Activated CD4-positive, alpha-beta T cell treated with anti-CD3 and anti-CD28 coated beads, Interleukin-2, amount 10 ng/mL, durations not matched to agents 24 days and 14 days (primary cell): ENCODE measurements at regions not wholly inside any gene's neighbourhood (a gene's known extent, or its start where the extent isn't known, plus 50 kb on each side); places are given as distances from the start of the nearest gene placed in this dataset.
A peak's percentile ranks its signal among the peaks of the same experiment; 100 is the strongest.
"Not testable (repeated sequence)": the region's sequence is repeated elsewhere in the genome, so short reads cannot be mapped to it uniquely, and the experiment has no call there.

Experiments used
- DNase-seq: peaks from one replicate; pipeline ENCODE4 v3.0.0; 2022
- H3K27ac Mint-ChIP-seq: one replicate; pipeline ENCODE4 v1.8.0; 2022; ENCODE audit warnings: mild to moderate bottlenecking, mixed read lengths
- H3K27me3 Mint-ChIP-seq: one replicate; pipeline ENCODE4 v1.8.0; 2022; ENCODE audit warnings: mixed read lengths
- H3K36me3 Mint-ChIP-seq: one replicate; pipeline ENCODE4 v1.8.0; 2022; ENCODE audit warnings: low read depth, mild to moderate bottlenecking, mixed read lengths
- H3K4me1 Mint-ChIP-seq: one replicate; pipeline ENCODE4 v1.8.0; 2021; ENCODE audit warnings: mixed read lengths
- H3K4me3 Mint-ChIP-seq: one replicate; pipeline ENCODE4 v1.8.0; 2022; ENCODE audit warnings: mild to moderate bottlenecking, moderate library complexity, mixed read lengths
- H3K9me3 Mint-ChIP-seq: one replicate; pipeline ENCODE4 v1.8.0; 2021; ENCODE audit warnings: mixed read lengths
- intact Hi-C: fragments of 100-400 bp; cut with micrococcal nuclease; formaldehyde crosslinking; loops from one replicate; pipeline ENCODE4 v1.15.1; 2023

DNA sequence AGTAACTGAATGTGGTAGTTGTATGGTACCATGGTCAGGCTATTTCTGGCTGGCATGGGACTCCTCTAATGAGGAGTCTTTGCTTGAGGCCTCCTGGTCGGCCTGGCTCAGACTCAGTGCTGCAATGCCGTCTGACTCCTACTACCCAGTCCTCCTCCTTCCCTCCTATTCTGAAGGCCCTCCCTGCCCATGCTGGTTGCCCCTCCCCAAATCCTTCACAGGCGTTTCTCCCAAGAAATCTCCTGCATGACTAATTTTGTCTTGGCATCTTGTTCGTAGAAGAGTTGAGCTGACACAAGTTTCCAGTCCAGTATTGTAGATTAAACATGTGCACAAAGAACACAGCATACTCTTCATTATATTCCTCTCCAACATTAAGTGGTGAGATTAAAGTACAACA is 115.5 kb downstream of the NFKBIZ start:
- H3K36me3 Mint-ChIP-seq, result peaks cover 2% of the 10 kb centered on the region
- H3K27ac Mint-ChIP-seq, result no peak overlapping the region
- intact Hi-C loops, result no loop called here
- H3K27me3 Mint-ChIP-seq, result peaks cover 13% of the 10 kb centered on the region
- no peak for DNase-seq
- H3K4me1 Mint-ChIP-seq, result peaks cover 15% of the 10 kb centered on the region
- peaks cover 14% of the 10 kb centered on the region for H3K9me3 Mint-ChIP-seq
- no peak overlapping the region for H3K4me3 Mint-ChIP-seq

DNA sequence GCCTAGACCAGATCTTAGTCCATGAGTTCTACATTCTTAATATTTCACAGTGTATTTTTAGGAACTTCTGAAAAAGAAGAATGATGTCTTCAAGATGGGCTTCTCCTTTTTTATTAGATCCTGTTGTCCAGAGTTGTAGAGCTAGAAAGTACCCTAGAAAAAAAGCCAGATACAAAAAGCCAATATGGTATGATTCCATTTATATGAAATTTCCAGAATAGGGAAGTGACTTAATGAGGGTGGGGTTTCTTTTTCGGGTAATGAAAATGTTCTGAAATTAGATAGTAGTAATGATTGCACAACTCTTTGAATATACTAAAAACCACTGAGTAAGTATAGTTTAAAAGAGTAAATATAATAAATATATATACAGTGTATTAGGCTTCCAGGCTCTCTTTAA is 116.9 kb downstream of the NFKBIZ start:
- intact Hi-C loops, result no loop called here
- H3K4me1 Mint-ChIP-seq, result peaks cover 15% of the 10 kb centered on the region
- H3K9me3 Mint-ChIP-seq, result peaks cover 14% of the 10 kb centered on the region

DNA sequence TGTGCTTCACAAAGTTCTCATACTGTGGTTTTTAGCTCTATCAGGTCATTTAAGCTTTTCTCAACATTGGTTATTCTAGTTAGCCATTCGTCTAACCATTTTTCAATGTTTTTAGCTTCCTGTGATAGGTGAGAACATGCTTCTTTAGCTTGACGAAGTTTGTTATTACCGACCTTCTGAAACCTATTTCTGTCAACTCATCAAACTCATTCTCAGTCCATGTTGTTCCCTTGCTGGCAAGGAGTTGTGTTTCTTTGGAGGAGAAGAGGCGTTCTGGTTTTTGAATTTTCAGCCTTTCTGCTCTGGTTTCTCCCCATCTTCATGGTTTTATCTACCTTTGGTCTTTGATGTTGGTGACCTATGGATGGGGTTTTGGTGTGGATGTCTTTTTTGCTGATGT is 120.9 kb downstream of the NFKBIZ start:
- Mint-ChIP-seq H3K36me3 (no peaks in the 10 kb centered on the region), H3K9me3 (peaks cover 20% of the 10 kb centered on the region), H3K4me3 (no peak overlapping the region), H3K4me1 (peaks cover 3% of the 10 kb centered on the region), H3K27me3 (peaks cover 8% of the 10 kb centered on the region), H3K27ac (no peak overlapping the region)
- no peak for DNase-seq
- intact Hi-C loops, result no loop called here

More for the DNA sequence above, 116.9 kb downstream of the NFKBIZ start:
- Mint-ChIP-seq H3K27me3 (peaks cover 8% of the 10 kb centered on the region), H3K4me3 (no peak overlapping the region), H3K27ac (no peak overlapping the region), H3K36me3 (no peaks in the 10 kb centered on the region)
- no peak for DNase-seq

DNA sequence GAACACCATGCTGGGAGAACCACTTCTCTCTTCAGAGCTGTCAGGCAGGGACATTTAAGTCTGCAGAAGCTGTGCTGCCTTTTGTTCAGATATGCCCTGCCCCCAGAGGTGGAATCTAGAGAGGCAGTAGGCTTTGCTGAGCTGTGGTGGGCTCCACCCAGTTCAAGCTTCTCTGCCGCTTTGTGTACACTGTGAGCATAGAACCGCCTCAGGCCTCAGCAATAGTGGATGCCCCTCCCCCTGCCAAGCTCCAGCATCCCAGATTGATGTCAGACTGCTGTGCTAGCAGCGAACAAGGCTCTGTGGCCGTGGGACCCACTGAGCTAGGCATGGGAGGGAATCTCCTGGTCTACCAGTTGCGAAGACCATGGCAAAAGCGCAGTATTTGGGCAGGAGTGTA is 121.6 kb downstream of the NFKBIZ start:
- Mint-ChIP-seq H3K36me3 (no peaks in the 10 kb centered on the region), H3K27ac (no peak overlapping the region), H3K27me3 (peaks cover 9% of the 10 kb centered on the region), H3K9me3 (peaks cover 20% of the 10 kb centered on the region), H3K4me3 (no peak overlapping the region), H3K4me1 (peaks cover 3% of the 10 kb centered on the region)
- DNase-seq, result no peak
- intact Hi-C loops, result no loop called here

DNA sequence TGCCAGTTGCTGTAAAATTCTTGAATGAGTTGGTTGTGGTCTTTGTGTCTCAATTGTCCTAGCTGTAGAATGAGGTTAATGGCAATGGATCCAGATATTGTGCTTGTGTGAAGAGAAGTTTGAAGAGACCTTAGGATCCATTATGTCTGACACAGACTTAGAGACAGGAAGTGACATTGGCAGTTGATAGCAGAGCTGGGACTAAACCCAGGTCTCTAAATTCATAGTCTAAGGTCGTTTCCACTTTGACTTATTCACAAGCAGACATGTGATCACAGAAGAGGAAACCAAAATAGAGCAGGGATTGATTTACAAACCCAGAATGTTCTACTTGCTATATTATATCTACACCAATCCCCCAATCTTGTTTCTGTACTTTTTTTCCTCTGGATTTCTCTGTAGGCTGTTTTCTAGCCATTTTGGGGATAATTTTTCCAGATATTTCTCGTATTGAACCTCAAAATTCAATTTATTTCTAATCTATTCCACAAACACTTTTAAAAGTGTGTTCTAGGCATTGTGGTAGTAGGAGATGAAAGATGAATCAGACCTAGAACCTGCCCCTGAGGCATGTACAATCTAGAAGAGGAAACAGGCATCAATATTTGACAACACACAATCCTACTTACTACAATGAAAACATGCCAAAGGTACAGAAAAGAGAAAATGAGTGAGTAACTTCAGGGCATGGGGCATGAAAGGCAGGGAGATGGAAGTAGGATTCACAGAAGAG is 123.3 kb downstream of the NFKBIZ start:
- peaks cover 16% of the 10 kb centered on the region for H3K9me3 Mint-ChIP-seq
- H3K4me3 Mint-ChIP-seq, result no peak overlapping the region
- no peaks in the 10 kb centered on the region for H3K36me3 Mint-ChIP-seq
- H3K27me3 Mint-ChIP-seq, result peaks cover 9% of the 10 kb centered on the region
- H3K27ac Mint-ChIP-seq, result no peak overlapping the region
- H3K4me1 Mint-ChIP-seq, result peaks cover 3% of the 10 kb centered on the region
- intact Hi-C loops, result no loop called here
- DNase-seq, result no peak

DNA sequence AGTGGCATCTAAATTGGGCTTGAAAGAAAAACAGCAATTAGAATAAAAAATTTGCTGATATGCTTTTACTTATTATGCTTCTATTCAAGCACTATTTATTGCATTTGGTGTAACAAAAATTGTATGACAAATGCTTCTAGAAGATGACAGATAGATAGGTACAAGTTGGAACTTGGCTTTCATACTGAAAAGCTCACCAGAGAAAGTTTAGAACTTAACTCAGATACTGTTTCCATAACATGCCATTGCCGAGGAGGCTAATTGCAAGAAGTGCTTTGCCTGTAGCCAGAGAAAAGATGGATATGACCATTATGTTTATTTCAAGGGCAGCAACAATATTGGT is 123.8 kb downstream of the NFKBIZ start:
- no peak overlapping the region for H3K4me3 Mint-ChIP-seq
- DNase-seq, result no peak
- peaks cover 8% of the 10 kb centered on the region for H3K27me3 Mint-ChIP-seq
- intact Hi-C loops, result no loop called here
- no peak overlapping the region for H3K27ac Mint-ChIP-seq
- H3K9me3 Mint-ChIP-seq, result peaks cover 13% of the 10 kb centered on the region
- no peaks in the 10 kb centered on the region for H3K36me3 Mint-ChIP-seq
- peaks cover 3% of the 10 kb centered on the region for H3K4me1 Mint-ChIP-seq

DNA sequence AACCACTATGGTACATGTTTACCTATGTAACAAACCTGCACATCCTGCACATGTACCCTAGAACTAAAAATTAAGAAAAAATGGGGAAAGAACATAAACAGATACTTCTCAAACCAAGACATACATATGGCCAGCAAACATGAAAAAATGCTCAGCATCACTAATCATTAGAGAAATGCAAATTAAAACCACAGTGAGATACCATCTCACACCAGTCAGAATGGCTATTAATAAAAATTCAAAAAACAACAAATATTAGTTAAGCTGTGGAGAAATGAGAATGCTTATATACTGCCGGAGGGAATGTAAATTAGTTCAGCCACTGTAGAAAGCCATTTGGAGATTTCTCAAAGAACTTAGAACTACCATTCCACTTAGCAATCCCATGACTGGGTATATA is 126.1 kb downstream of the NFKBIZ start:
- H3K9me3 Mint-ChIP-seq, H3K4me3 Mint-ChIP-seq, H3K36me3 Mint-ChIP-seq, DNase-seq, intact Hi-C loops, H3K27ac Mint-ChIP-seq, H3K4me1 Mint-ChIP-seq: not testable (repeated sequence)
- peaks cover 21% of the 10 kb centered on the region for H3K27me3 Mint-ChIP-seq

DNA sequence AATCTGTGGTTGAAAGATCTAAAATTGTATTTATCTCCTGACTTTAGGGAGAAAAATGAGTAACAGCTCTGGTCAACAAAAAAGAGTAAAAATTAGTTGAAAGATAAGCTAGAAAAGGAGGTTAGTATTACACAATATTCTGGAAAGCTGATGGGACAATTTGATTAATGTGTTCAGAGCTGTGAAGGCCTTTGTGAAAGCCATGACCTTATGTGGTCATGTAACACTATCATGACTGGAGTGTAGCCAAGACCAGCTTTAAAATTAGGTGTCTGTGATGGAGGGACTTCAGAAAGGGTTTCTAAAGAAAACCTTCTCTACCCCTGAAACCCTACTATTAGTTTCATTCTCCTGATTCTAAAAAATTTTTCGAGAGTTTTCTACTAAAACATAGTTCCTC is 127.2 kb downstream of the NFKBIZ start:
- no peak for DNase-seq
- Mint-ChIP-seq H3K9me3 (peaks cover 6% of the 10 kb centered on the region), H3K27me3 (peaks cover 22% of the 10 kb centered on the region), H3K4me3 (no peak overlapping the region), H3K4me1 (peaks cover 5% of the 10 kb centered on the region), H3K36me3 (no peaks in the 10 kb centered on the region), H3K27ac (no peak overlapping the region)
- intact Hi-C loops, result no loop called here

DNA sequence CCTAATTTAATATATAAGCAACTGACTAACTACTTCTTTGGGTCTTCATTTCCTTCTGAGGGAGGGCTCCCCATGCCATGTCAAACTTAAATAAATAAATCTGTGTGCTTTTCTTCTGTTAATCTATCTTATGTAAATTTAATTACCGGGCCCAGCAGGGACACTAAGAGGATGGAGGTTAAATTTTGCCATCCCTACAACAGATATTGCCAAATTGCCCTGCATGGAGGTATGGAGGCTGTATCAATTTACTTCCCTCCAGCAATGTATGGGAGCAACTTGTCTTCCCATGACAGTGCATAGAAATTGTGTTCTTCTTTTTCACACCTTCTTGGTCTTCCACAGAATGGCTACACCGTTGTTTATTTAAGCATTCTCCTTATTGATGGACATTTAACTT is 129.0 kb downstream of the NFKBIZ start:
- Mint-ChIP-seq H3K36me3 (no peaks in the 10 kb centered on the region), H3K27me3 (peaks cover 33% of the 10 kb centered on the region), H3K27ac (no peak overlapping the region), H3K4me1 (peaks cover 2% of the 10 kb centered on the region), H3K9me3 (peaks cover 7% of the 10 kb centered on the region), H3K4me3 (no peak overlapping the region)
- intact Hi-C loops, result no loop called here
- no peak for DNase-seq

DNA sequence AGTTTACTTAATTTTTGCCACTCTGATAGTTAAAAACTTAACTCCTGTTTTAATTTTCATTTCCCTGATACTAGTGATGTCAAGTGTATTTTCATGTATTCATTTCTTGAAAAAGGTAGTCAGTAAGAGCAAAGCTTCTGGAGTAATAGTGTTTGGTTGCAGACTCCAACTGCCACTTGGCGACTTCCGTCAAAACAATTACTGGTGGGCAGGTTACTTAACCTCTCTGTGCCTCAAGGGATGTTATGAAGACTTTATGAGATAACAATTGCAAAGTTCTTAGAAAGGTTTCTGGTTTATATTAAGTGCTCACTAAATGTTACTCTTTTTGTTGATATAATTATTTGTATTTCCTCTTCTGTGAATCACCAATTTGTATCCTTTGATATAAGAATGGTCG is 129.7 kb downstream of the NFKBIZ start:
- DNase-seq, result no peak
- intact Hi-C loops, result no loop called here
- peaks cover 7% of the 10 kb centered on the region for H3K9me3 Mint-ChIP-seq

DNA sequence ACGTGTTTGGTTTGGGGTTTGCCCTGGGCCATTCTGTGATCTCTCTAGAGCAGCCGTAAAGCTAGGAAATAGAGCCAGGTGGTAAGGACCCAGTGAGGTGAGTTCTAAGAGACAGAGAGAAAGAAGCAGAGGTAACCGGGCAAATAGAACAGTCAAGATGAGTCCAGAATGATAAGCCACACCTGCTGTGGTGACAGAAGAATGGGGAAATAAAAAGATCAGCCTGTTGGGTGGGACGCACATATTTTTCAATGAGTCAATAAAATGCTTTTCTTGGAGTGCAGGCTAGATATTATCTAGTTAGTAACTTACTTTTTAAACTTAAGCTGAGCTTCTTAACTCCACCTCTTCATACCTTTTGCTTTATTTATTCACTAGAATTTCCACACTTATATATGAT is 135.0 kb downstream of the NFKBIZ start:
- no peaks in the 10 kb centered on the region for H3K36me3 Mint-ChIP-seq
- peaks cover 19% of the 10 kb centered on the region for H3K4me1 Mint-ChIP-seq
- DNase-seq, result no peak
- no peak overlapping the region for H3K4me3 Mint-ChIP-seq
- H3K9me3 Mint-ChIP-seq, result peaks cover 3% of the 10 kb centered on the region
- H3K27me3 Mint-ChIP-seq, result peaks cover 27% of the 10 kb centered on the region
- H3K27ac Mint-ChIP-seq, result no peak overlapping the region
- intact Hi-C loops, result loop anchor here (10.0 kb wide), 1 partner anchor 240 kb away; no protein-coding TSS in a partner anchor

More for the DNA sequence above, 129.7 kb downstream of the NFKBIZ start:
- Mint-ChIP-seq H3K27me3 (peaks cover 34% of the 10 kb centered on the region), H3K36me3 (no peaks in the 10 kb centered on the region), H3K4me3 (no peak overlapping the region), H3K27ac (no peak overlapping the region), H3K4me1 (peaks cover 2% of the 10 kb centered on the region)

DNA sequence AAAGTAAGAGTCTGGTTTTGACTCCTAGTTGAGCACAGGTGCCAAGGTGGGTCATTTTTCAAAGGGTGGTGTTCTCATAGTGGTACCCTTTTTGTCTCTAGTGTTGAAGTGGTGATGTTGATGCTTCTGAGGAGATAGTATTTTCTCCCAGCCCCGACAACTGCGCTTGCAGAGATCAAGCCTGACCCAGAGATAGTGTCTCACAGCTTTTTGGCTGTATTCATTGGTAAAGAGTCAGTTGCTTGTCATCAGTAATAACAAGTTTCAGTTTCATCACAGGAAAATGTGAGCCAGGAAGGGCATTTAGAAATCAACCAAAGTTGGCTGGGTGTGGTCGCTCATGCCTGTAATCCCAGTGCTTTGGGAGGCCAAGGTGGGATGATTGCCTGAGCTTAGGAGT is 139.3 kb downstream of the NFKBIZ start:
- Mint-ChIP-seq H3K36me3 (no peaks in the 10 kb centered on the region), H3K4me1 (peaks cover 39% of the 10 kb centered on the region), H3K9me3 (peaks cover 5% of the 10 kb centered on the region), H3K27me3 (peaks cover 21% of the 10 kb centered on the region), H3K4me3 (peak overlapping the region; percentile 31), H3K27ac (peak overlapping the region; percentile 73)
- DNase-seq, result peak; percentile 70
- intact Hi-C loops, result loop anchor here (1.0 to 10.0 kb wide), 7 partner anchors 9 to 236 kb away; no protein-coding TSS in a partner anchor

DNA sequence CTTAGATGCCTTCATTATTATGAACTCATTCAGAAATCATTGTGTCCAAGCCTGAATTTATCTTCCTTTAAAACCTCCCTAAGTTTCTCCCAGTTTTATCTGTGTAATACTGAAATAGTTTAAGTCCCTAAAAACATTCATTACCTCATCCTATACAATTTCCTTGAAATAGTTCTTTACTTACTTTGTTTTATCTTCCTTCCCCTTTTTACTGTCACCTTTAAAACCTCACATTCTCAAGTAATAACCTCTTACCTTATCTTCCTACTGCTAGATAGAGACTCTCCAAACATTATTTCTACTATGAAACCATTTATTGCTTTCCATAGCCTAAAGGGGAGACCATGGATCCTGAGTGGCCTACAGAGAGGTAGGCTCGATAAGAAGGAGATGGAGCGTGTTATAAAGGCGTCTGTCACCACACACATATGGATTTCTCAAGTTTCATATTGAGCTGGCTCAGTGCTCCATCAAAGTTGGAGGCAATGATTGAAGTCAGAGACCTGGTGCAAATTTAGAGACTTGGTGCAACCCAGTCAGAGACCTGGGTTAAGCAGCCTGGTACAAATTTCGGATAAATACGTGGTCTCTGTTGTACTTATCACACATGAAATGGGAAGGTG is 140.4 kb downstream of the NFKBIZ start:
- peaks cover 45% of the 10 kb centered on the region for H3K4me1 Mint-ChIP-seq
- no peak for DNase-seq
- peaks cover 14% of the 10 kb centered on the region for H3K27me3 Mint-ChIP-seq
- H3K4me3 Mint-ChIP-seq, result no peak overlapping the region
- no peaks in the 10 kb centered on the region for H3K36me3 Mint-ChIP-seq
- H3K27ac Mint-ChIP-seq, result peak overlapping the region; percentile 4
- intact Hi-C loops, result loop anchor here (5.0 to 10.0 kb wide), 2 partner anchors 177 to 235 kb away; no protein-coding TSS in a partner anchor
- peaks cover 11% of the 10 kb centered on the region for H3K9me3 Mint-ChIP-seq

DNA sequence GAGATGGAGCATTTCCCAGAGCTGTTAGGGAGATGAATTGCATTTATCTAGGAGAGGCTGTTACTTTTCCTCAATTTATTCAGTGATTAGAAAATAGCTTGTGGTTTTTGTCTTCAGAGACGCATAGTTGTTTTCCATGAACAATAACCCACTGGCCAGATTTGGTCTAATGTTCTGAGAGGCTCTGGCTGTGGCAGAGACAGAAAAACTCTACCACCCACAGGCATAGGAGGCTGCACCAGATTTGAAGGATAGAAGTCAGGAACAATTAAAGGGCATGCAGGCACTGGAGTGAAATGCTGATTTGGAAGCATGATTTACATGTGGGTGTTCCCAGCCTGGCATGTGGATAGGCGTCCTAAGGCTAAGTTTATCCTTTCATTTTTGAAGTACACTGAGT is 143.5 kb downstream of the NFKBIZ start:
- intact Hi-C loops, result no loop called here
- no peak for DNase-seq
- Mint-ChIP-seq H3K36me3 (no peaks in the 10 kb centered on the region), H3K9me3 (peaks cover 11% of the 10 kb centered on the region), H3K27me3 (peaks cover 15% of the 10 kb centered on the region), H3K27ac (no peak overlapping the region), H3K4me1 (peaks cover 51% of the 10 kb centered on the region), H3K4me3 (no peak overlapping the region)
